HAP-1 (cell line): ENCODE measurements at regions not wholly inside any gene's neighbourhood (a gene's known extent, or its start where the extent isn't known, plus 50 kb on each side); places are given as distances from the start of the nearest gene placed in this dataset.
A peak's percentile ranks its signal among the peaks of the same experiment; 100 is the strongest.

Source experiments
- DNase-seq, 2 experiments: peaks; one replicate each; pipeline ENCODE4 v3.0.0-alpha.2; 2016 to 2020; ENCODE audit warnings: low spot score in 2 of 2
- H3K27me3 ChIP-seq: fragments of 250-450 bp; sonication (Bioruptor Pico); 2 replicates; pipeline ENCODE4 v1.5.1; 2020; ENCODE audit warnings: low read depth, mild to moderate bottlenecking, moderate library complexity
- H3K36me3 ChIP-seq: fragments of 250-450 bp; sonication (Bioruptor Pico); replicated peaks from 2 replicates; pipeline ENCODE4 v1.5.1; 2020; ENCODE audit warnings: mild to moderate bottlenecking
- H3K4me1 ChIP-seq: fragments of 250-450 bp; sonication (Bioruptor Pico); 2 replicates; pipeline ENCODE4 v1.5.1; 2020; ENCODE audit warnings: mild to moderate bottlenecking
- H3K4me3 ChIP-seq: fragments of 250-450 bp; sonication (Bioruptor Pico); 2 replicates; pipeline ENCODE4 v1.5.1; 2020; ENCODE audit warnings: mild to moderate bottlenecking, moderate library complexity
- H3K9me3 ChIP-seq: fragments of 250-450 bp; sonication (Bioruptor Pico); 2 replicates; pipeline ENCODE4 v1.5.1; 2020; ENCODE audit warnings: mild to moderate bottlenecking, moderate library complexity
- in situ Hi-C: fragments of 300-500 bp; cut with MboI; formaldehyde crosslinking; loops from 3 replicates; pipeline ENCODE4 v1.14.3; 2020; ENCODE audit warnings: low sequenced_read_pairs, inconsistent platforms, mixed read lengths

DNA sequence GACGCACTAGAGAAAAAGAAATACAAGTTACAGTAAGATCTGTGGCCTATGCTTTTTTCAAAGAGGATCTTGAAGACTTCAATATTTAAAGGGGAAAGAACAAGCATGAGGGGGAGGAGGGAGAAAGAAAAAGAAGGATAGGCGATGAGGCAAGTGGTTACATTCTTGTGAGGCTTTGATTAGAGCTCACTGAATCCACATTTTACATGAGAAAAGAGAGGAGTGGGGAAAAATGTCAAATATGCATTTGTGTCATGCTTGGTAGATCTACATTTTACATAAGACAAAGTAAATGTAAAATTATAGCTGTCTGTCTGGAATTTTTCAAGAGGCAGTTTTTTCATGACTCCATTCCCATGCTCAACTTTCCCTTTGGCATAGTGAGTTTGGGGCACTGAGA lies 965.9 kb downstream of the FSTL5 start:
- Histone ChIP-seq H3K4me1 (peaks cover 18% of the 10 kb centered on the region), H3K4me3 (no peak overlapping the region), H3K36me3 (no peaks in the 10 kb centered on the region), H3K27me3 (no peaks in the 10 kb centered on the region), H3K9me3 (no peaks in the 10 kb centered on the region)
- DNase-seq: peak; percentile 18 to 94
- in situ Hi-C loops: no loop called here

DNA sequence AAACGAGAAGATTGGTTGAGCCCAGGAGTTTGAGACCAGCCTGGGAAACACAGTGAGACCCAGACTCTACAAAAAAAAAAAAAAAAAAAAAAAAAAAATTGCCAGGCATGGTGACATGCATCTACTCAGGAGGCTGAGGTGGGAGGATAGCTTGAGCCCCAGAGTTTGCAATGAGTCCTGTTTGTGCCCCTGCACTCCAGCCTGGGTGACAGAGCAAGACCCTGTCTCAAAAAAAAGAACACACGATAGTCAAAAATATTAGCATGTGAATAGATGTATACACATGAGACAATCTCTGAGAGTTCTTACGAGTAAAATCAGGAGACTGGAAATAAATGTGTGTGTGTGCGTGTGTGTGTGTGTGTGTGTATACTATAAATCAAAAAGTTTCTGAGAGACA lies 966.3 kb downstream of the FSTL5 start:
- H3K4me3 ChIP-seq: no peak overlapping the region

DNA sequence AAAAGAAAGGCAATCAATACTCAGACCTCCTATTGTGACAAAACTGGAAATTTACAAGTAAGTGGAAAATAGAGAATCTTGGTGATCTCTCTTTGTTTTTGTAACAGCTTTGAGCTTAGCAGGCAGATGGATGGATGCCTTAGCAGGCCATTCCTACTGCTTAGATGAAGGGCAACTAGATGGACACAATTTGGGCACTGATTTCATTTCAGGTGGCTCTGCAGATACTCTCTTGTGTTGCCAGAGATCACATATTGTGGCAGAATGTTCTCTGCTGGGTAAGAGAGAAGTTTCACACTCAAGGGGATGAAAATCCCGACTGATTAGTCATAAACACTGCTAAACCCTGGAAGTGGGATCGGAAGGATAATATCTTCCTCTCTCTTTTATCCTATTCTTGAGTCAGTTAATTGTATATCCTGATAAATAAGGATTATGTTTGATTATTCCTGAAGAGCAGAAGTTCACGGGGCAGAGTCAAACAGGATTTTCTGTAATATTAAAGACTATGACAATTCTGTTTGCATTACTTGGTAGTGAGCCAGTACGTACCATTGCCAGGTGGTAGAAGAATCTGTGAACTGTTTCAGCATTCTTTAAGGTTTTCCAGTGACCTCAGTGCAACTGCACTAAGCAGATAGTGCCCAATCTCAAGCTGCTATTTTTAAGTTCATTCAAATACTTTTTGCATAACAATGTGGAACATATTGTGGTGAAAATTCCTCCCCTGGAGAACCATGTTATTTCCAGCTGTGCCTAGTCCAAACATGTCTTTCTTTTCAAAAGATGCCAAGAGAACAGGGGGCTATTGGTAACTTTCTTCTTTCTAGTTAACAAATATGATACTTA lies 974.3 kb downstream of the FSTL5 start:
- H3K4me1 ChIP-seq: peaks cover 20% of the 10 kb centered on the region
- H3K4me3 ChIP-seq: no peak overlapping the region
- in situ Hi-C loops: no loop called here
- no peaks in the 10 kb centered on the region for H3K36me3 ChIP-seq
- peak; percentile 17 to 84 for DNase-seq
- H3K27me3 ChIP-seq: no peaks in the 10 kb centered on the region
- H3K9me3 ChIP-seq: no peaks in the 10 kb centered on the region

More for the DNA sequence above, 966.3 kb downstream of the FSTL5 start:
- in situ Hi-C loops: no loop called here
- H3K36me3 ChIP-seq: no peaks in the 10 kb centered on the region
- no peaks in the 10 kb centered on the region for H3K27me3 ChIP-seq
- H3K9me3 ChIP-seq: no peaks in the 10 kb centered on the region
- peaks cover 18% of the 10 kb centered on the region for H3K4me1 ChIP-seq
- DNase-seq: peak; percentile 27 to 73

DNA sequence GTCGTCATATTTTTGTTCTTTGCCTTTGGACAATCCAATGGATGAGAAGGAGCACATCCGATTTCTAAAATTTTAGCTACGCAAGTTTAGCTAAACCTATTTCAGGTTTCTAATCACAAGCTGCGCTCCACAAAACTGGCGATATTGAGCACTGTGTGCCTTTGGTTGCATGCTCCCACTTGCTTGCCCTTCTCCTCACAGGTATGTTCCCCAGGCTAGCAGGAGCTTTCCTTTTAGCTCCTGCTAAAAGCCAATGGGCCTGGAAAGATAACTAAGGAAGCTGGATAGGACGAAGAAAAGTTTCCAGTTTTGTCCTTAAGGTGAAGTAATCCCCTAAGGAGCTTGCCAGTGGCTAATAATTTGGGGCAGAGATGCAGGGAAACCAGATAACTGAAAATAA lies 975.2 kb downstream of the FSTL5 start:
- Histone ChIP-seq H3K27me3 (no peaks in the 10 kb centered on the region), H3K36me3 (no peaks in the 10 kb centered on the region), H3K4me1 (peaks cover 20% of the 10 kb centered on the region), H3K9me3 (no peaks in the 10 kb centered on the region), H3K4me3 (no peak overlapping the region)
- in situ Hi-C loops: no loop called here
- no peak for DNase-seq

DNA sequence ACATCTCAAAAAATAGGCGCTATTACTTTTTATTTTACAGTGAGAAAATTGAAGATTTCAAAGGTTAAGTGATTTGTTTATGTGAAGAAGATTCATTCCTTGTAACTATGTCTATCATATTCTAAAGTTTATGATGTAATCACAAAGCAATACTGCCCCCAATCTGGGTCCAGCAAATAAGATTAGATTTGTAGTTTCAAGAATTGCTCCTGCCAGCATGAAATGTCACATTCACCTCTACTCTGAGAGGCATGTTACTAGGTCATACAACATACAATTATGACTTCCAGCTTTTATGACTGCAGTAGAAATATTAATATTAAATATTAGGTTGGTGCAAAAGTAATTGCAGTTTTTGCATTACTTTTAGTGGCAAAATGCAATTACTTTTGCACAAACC lies 976.2 kb downstream of the FSTL5 start:
- Histone ChIP-seq H3K4me3 (no peak overlapping the region), H3K4me1 (peaks cover 20% of the 10 kb centered on the region), H3K27me3 (no peaks in the 10 kb centered on the region), H3K9me3 (no peaks in the 10 kb centered on the region), H3K36me3 (no peaks in the 10 kb centered on the region)
- DNase-seq: no peak
- in situ Hi-C loops: no loop called here

DNA sequence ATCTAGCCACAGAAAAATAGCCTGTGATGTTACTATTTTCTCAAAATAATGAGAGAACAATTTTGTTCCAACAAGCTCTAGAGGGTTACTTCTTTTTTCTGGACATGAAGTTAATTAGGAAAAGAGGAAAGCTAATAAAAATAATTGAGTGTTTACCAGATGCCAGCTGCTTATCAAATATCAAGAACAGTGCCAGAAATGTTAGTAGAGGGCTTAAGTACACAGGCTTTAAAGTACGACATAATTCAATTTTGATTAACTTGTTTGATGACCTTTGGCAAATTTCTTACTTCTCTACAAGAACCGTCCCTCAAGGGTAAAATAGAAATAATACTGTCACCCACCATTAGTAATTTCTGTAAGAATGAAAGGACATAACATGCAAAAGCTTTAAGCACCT lies 977.0 kb downstream of the FSTL5 start:
- H3K4me1 ChIP-seq: peaks cover 20% of the 10 kb centered on the region
- H3K9me3 ChIP-seq: no peaks in the 10 kb centered on the region
- no peak overlapping the region for H3K4me3 ChIP-seq
- in situ Hi-C loops: no loop called here
- no peaks in the 10 kb centered on the region for H3K27me3 ChIP-seq
- H3K36me3 ChIP-seq: no peaks in the 10 kb centered on the region
- no peak for DNase-seq

DNA sequence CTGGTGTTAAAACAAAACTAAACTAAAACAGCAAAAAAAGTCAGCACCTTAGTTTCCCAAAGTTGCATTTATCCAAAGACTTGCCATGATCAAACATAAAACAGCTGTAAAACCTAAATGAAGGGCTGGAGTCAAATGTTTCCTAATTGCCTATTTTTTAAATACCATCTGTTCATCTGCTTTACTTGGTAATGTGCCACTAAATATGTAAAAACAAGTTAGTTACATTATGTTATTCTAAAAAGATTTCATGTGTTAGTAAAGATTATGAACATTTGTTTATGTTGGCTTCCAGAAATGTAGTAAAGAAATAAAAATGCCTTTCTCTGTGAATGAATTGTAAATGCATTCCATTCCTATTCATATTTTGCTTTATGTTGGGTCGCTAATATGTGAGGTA lies 977.8 kb downstream of the FSTL5 start:
- no peak for DNase-seq
- H3K36me3 ChIP-seq: no peaks in the 10 kb centered on the region
- H3K27me3 ChIP-seq: no peaks in the 10 kb centered on the region
- in situ Hi-C loops: no loop called here
- no peak overlapping the region for H3K4me3 ChIP-seq
- H3K9me3 ChIP-seq: no peaks in the 10 kb centered on the region
- peaks cover 20% of the 10 kb centered on the region for H3K4me1 ChIP-seq

DNA sequence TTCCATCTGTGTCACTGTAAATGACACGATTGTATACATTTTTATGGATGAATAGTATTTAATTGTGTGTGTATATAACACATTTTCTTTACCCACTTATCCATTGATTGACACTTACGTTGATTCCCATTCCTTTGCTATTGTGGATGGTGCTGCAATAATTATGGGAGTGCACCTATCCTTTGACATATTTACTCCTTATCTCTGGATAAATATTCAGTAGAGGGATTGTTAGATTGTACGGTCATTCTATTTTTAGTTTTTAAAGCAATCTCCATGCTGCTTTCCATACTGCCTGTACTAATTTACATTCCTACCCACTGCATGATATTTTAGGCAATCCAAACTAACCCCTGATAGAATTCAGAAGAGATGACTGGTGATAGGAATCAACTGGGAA lies 980.1 kb downstream of the FSTL5 start:
- in situ Hi-C loops: no loop called here
- Histone ChIP-seq H3K4me3 (no peak overlapping the region), H3K4me1 (peaks cover 5% of the 10 kb centered on the region; the same call in 1 of the 2 replicates), H3K9me3 (no peaks in the 10 kb centered on the region), H3K27me3 (no peaks in the 10 kb centered on the region), H3K36me3 (no peaks in the 10 kb centered on the region)
- no peak for DNase-seq

DNA sequence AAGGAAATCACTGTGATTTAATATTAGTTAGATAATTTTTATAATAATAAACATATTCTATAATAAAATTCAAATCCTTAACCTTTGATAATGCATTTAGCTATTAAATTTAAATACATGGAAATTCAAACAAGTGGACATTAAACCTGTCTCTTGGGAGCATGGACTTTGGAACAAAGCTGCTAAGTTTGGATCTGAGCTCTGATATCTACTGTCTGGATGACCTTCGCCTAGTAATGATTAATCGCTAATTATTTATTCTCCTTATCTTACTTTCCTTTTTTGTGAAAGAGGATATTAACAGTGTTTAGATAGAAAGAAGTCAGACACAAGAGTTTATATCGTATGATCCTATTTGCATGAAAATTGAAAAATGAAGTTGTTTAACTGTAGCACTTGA lies 980.9 kb downstream of the FSTL5 start:
- H3K27me3 ChIP-seq: no peaks in the 10 kb centered on the region
- no peak overlapping the region for H3K4me3 ChIP-seq
- no peaks in the 10 kb centered on the region for H3K9me3 ChIP-seq
- H3K36me3 ChIP-seq: no peaks in the 10 kb centered on the region
- peaks cover 13% of the 10 kb centered on the region for H3K4me1 ChIP-seq
- in situ Hi-C loops: no loop called here
- no peak for DNase-seq

DNA sequence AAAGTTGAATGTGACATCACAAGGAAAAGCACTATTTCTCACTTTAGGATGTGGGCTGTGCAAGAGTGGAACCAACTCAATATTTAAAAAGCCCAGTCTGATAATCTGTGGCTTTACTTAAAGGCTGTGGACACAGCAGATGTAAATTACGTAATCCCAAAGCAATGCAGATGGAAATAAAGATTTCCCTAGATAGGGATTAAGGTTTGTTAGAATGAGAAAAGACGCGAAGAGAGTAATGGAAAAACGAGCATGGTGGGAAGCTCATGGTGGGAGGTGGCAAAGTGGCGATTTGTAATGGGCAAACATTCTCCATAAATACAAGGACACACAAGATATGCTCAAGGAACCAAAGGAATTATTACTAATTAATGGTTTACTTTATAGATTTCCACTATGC lies 985.5 kb downstream of the FSTL5 start:
- Histone ChIP-seq H3K36me3 (no peaks in the 10 kb centered on the region), H3K9me3 (no peaks in the 10 kb centered on the region), H3K27me3 (no peaks in the 10 kb centered on the region), H3K4me1 (peaks cover 21% of the 10 kb centered on the region), H3K4me3 (no peak overlapping the region)
- in situ Hi-C loops: no loop called here
- DNase-seq: peak; percentile 42 to 91

DNA sequence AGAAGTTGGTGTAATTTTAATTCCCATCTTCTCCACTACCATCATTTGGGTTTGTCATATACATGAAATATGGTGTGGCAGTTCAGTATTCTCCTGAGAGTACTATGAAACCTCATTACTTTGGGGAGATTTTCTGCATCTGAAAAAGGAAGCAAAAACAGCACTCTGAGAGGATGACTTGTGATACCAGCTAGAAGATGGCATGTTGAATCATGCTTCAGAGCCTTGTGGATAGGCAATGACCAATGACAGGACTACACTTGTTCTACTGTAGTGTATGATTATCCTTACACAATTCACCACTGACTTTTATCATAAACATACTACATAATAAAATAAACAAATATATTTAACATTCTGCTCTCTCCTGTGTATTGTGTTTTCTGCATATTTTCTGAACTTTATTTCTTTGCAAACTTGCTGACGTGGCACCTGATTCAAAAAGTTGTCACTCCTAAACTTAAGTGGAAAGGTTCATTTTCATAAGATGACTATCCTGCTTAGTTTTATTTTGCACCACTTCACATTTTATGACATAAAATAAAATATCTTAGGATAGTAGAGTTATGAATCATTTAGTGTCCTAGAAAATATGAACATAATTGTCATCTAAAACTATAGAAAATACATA lies 991.3 kb downstream of the FSTL5 start:
- DNase-seq: no peak
- Histone ChIP-seq H3K4me1 (peaks cover 12% of the 10 kb centered on the region), H3K4me3 (no peak overlapping the region), H3K9me3 (no peaks in the 10 kb centered on the region), H3K36me3 (no peaks in the 10 kb centered on the region), H3K27me3 (no peaks in the 10 kb centered on the region)
- in situ Hi-C loops: no loop called here

DNA sequence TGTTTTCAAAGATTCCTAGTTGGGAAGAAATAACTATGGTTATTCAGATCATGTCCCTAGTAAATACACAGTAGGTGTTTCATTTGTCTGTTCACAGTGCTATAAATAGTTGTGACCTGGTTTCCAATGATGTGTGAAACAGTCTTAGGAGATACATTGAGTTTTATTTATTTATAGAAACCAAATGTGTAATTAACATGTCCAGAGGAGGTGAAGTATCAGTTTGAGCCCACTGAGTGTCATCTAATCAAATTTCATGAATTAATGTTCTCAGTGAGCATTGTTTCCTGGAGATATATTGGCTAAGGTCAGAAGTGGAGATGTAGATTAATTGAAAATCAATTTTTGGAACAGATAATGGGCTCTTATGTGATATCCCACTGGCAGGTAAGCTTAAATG lies 996.3 kb downstream of the FSTL5 start:
- H3K4me1 ChIP-seq: no peaks in the 10 kb centered on the region
- no peak overlapping the region for H3K4me3 ChIP-seq
- H3K36me3 ChIP-seq: no peaks in the 10 kb centered on the region
- no peaks in the 10 kb centered on the region for H3K27me3 ChIP-seq
- H3K9me3 ChIP-seq: no peaks in the 10 kb centered on the region
- no peak for DNase-seq
- in situ Hi-C loops: no loop called here

DNA sequence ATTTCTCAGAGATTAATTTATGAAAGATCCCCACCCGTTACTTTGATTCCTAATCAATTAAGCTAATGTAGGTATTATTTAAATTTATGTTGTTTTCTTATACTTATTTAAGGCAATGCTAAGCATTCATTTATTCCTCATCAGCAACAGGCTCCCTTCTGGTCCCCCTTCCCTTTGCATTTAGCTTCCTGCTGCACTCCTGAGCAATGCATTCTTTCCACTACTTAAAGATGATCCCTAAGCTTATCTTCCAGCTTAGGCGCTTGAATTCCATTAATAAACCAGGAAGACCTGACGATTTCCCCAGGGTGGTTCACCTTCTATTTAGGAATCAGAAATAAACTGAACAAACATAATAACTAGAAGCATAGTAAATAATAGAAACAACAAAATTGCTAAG lies 1003.1 kb downstream of the FSTL5 start:
- no peak for DNase-seq
- in situ Hi-C loops: no loop called here
- Histone ChIP-seq H3K4me1 (no peaks in the 10 kb centered on the region), H3K4me3 (no peak overlapping the region), H3K27me3 (no peaks in the 10 kb centered on the region), H3K9me3 (no peaks in the 10 kb centered on the region), H3K36me3 (no peaks in the 10 kb centered on the region)

DNA sequence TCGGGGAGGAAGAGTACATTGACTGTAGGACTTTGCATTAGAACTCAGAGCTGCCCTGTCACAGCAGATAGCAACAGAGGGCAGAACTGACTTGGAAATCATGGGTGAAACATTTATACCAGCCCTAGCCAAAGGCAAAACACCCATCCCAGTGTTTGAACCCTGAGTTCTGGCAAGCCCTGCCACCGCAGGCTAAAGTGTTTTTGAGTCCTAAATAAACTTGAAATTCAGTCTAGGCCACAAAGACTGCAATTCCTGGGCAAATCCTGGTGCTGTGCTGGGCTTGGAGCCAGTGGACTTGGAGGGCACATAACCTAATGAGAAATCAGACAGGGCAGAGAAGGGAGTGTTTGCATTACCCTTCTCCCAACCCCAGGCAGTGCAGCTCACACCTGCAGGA lies 1015.7 kb downstream of the FSTL5 start:
- H3K4me1 ChIP-seq: no peaks in the 10 kb centered on the region
- H3K36me3 ChIP-seq: no peaks in the 10 kb centered on the region
- in situ Hi-C loops: no loop called here
- no peak overlapping the region for H3K4me3 ChIP-seq
- H3K27me3 ChIP-seq: no peaks in the 10 kb centered on the region
- no peak for DNase-seq
- no peaks in the 10 kb centered on the region for H3K9me3 ChIP-seq
